MCF 10A (cell line): ENCODE measurements at regions not wholly inside any gene's neighbourhood (a gene's known extent, or its start where the extent isn't known, plus 50 kb on each side); places are given as distances from the start of the nearest gene placed in this dataset.

Source experiments
- BruUV-seq: library from RNA; stranded (reverse); fragments of 400-500 nt; replicated peaks from 2 replicates; lab custom pipeline; 2021; lab: Mats Ljungman, UMichigan
- CTCF ChIA-PET: fragments of 300-600 bp; sonication (Branson Sonifier 250); formaldehyde crosslinking; extraction: SDS; loops from one replicate; lab custom pipeline; 2021; ENCODE audit warnings: antibody characterized with exemption, inconsistent platforms; lab: Yijun Ruan, JAX
- POLR2A ChIA-PET: fragments of 300-600, 350-650 bp; sonication (Branson Sonifier 250); formaldehyde crosslinking; extraction: SDS; loops from one replicate; lab custom pipeline; 2020; ENCODE audit warnings: antibody characterized with exemption, inconsistent platforms; lab: Yijun Ruan, JAX
- DNase-seq: peaks from one replicate; pipeline ENCODE4 v3.0.0-alpha.2; 2018; ENCODE audit not compliant: unreplicated experiment
- H3K27ac Mint-ChIP-seq: one replicate; pipeline ENCODE4 v1.8.0; 2022; ENCODE audit warnings: mild to moderate bottlenecking, low read depth, mixed read lengths; ENCODE audit not compliant: unreplicated experiment
- H3K27me3 Mint-ChIP-seq: one replicate; pipeline ENCODE4 v1.8.0; 2022; ENCODE audit warnings: mixed read lengths; ENCODE audit not compliant: insufficient read depth, unreplicated experiment
- H3K36me3 Mint-ChIP-seq: one replicate; pipeline ENCODE4 v1.8.0; 2022; ENCODE audit warnings: mild to moderate bottlenecking, moderate library complexity, mixed read lengths; ENCODE audit not compliant: insufficient read depth, unreplicated experiment
- H3K4me1 Mint-ChIP-seq: one replicate; pipeline ENCODE4 v1.8.0; 2022; ENCODE audit warnings: mixed read lengths; ENCODE audit not compliant: insufficient read depth, unreplicated experiment
- H3K4me3 Mint-ChIP-seq: one replicate; pipeline ENCODE4 v1.8.0; 2022; ENCODE audit warnings: mild to moderate bottlenecking, moderate library complexity, mixed read lengths; ENCODE audit not compliant: unreplicated experiment
- H3K9me3 Mint-ChIP-seq: one replicate; pipeline ENCODE4 v1.8.0; 2022; ENCODE audit warnings: mixed read lengths; ENCODE audit not compliant: unreplicated experiment
- intact Hi-C: fragments of 100-400 bp; cut with micrococcal nuclease; formaldehyde crosslinking; loops from 2 replicates; pipeline ENCODE4 v1.14.1; 2022
- TF ChIP-seq, protein P1 (sequence below): fragments of 200-600 bp; IDR thresholded peaks from one replicate; pipeline ENCODE4 v1.8.0; 2022; ENCODE audit warnings: antibody characterized with exemption, mild to moderate bottlenecking; ENCODE audit not compliant: unreplicated experiment

DNA sequence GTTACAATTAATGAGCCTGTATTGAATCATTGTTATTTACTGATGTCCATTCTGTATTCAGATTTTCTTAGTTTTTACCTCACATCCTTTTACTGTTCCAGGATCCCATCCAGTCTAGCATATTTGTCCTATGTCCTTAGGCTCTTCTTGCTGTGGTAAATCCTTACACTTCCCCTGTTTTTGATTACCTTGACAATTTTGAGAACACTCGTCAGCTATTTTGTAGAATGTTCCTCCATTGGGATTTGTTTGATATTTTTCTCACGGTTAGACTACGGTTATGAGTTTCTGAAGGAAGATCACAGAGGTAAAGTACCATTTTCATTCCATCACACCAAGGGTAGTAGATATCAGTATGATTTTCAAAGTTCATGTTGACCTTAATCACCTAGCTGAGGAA lies 202.3 kb downstream of the AKAIN1 start:
- H3K27me3 Mint-ChIP-seq, result no peaks in the 10 kb centered on the region
- peaks cover 7% of the 10 kb centered on the region for H3K9me3 Mint-ChIP-seq
- H3K36me3 Mint-ChIP-seq, result no peaks in the 10 kb centered on the region
- no peak overlapping the region for H3K4me3 Mint-ChIP-seq
- no TSS peak for BruUV-seq
- TF ChIP-seq, protein P1, sequence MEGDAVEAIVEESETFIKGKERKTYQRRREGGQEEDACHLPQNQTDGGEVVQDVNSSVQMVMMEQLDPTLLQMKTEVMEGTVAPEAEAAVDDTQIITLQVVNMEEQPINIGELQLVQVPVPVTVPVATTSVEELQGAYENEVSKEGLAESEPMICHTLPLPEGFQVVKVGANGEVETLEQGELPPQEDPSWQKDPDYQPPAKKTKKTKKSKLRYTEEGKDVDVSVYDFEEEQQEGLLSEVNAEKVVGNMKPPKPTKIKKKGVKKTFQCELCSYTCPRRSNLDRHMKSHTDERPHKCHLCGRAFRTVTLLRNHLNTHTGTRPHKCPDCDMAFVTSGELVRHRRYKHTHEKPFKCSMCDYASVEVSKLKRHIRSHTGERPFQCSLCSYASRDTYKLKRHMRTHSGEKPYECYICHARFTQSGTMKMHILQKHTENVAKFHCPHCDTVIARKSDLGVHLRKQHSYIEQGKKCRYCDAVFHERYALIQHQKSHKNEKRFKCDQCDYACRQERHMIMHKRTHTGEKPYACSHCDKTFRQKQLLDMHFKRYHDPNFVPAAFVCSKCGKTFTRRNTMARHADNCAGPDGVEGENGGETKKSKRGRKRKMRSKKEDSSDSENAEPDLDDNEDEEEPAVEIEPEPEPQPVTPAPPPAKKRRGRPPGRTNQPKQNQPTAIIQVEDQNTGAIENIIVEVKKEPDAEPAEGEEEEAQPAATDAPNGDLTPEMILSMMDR, result no peak
- ChIA-PET CTCF (interaction anchor here (1.3 kb wide), 1 partner anchor 888 kb away, joined by 5 read pairs; no protein-coding TSS in a partner anchor), POLR2A (no interaction called here)
- DNase-seq, result no peak
- H3K27ac Mint-ChIP-seq, result no peak overlapping the region
- H3K4me1 Mint-ChIP-seq, result no peaks in the 10 kb centered on the region
- intact Hi-C loops, result no loop called here

DNA sequence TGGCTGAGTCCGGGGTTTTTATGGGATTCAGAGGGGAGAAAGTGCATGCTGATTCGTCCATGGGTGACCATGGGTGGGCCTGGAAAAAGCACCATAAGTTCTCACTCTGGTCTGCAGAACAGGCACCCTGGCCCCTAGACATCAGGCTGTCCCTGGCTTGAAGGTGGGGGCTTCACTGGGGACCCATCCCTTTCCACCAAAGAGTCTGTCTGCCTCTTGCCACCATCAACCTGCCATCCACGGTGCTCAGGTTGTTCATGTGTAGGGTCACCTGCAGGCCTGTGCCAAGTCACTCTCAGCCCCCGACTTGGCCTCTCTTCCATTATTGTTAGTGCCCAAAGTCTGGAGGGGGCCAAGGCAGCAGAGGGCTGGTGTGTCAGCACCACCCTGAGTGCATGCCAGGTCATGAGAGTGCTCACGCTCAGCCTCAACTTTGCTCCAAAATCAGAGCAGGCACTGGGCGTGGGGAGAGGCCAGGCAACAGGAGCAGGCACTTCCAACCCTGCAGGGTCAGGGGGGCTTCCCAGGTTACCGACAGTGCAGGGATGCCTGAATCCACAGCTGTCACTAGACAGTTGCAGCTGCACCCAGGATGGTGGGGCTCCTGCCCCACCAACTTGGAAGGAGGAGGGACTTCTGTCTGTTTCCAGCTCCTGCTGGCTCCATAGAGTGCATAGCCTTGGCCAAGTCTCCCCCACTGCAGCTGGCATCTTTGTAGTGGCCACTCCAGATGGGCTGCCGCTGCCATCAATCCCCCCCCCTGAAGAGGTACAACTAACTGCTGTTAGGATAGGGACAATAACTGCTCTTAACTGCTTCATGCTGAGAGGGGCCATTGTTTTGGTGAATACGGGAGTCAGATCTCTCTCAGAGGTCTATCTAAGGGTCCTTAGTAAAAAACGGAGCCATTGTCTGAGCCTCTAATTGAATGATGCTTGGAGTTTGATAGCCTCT lies 209.3 kb downstream of the AKAIN1 start:
- DNase-seq, result no peak
- TF ChIP-seq, protein P1, result no peak
- Mint-ChIP-seq H3K27me3 (no peaks in the 10 kb centered on the region), H3K4me1 (no peaks in the 10 kb centered on the region), H3K27ac (no peak overlapping the region), H3K9me3 (no peaks in the 10 kb centered on the region), H3K36me3 (no peaks in the 10 kb centered on the region), H3K4me3 (no peak overlapping the region)
- ChIA-PET POLR2A (no interaction called here), CTCF (no interaction called here)
- BruUV-seq, result no TSS peak
- intact Hi-C loops, result no loop called here

DNA sequence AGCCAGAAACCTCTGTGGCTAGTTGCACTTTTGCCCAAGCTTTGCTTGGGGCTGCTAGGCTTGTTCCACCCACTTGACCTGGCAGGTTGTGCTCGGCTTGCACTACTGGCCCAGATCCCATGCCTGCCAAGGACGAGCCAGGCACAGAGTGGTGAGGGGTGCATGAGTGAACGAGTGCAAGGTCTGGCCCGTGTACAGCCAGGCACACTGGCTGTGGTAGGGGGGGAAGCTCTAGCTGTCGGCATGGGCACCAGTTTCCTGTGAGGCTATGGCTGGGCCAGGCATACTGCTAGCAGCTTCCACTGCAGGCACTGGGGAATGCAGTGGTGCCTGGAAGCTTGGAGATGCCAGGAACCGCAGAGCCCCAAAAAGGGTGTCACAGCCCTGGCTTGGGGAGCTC lies 210.4 kb downstream of the AKAIN1 start:
- ChIA-PET POLR2A (no interaction called here), CTCF (interaction anchor here (0.5 to 0.9 kb wide), 2 partner anchors 37 to 880 kb away, joined by 3 read pairs; no protein-coding TSS in a partner anchor)
- no peaks in the 10 kb centered on the region for H3K36me3 Mint-ChIP-seq

DNA sequence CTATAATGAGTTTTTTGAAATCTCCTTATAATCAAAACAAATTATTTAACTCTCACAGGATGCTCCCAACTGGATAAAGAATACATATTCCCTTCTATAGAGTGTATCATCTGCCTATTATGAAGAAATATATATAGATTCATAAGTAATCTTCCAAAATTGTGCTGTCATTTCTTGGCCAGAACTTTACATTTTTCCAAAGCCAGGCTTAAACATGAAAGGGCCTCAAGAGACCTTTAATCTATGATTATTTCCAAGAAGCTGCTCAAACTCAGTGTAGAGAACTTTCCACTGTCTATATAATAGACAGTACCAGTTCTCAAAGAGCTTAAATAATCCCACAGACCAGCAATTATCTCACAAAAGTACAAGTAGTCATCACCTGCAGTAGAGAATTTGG lies 211.0 kb downstream of the AKAIN1 start:
- TF ChIP-seq, protein P1, result no peak
- CTCF ChIA-PET, result interaction anchor here (0.9 kb wide), 1 partner anchor 880 kb away, joined by 3 read pairs; no protein-coding TSS in a partner anchor
- BruUV-seq, result no TSS peak
- H3K4me1 Mint-ChIP-seq, result no peaks in the 10 kb centered on the region
- no peaks in the 10 kb centered on the region for H3K36me3 Mint-ChIP-seq
- no peak overlapping the region for H3K27ac Mint-ChIP-seq
- no peak for DNase-seq
- H3K27me3 Mint-ChIP-seq, result no peaks in the 10 kb centered on the region
- H3K9me3 Mint-ChIP-seq, result peaks cover 12% of the 10 kb centered on the region
- intact Hi-C loops, result no loop called here
- POLR2A ChIA-PET, result no interaction called here
- no peak overlapping the region for H3K4me3 Mint-ChIP-seq

More for the DNA sequence above, 210.4 kb downstream of the AKAIN1 start:
- Mint-ChIP-seq H3K4me1 (no peaks in the 10 kb centered on the region), H3K9me3 (peaks cover 6% of the 10 kb centered on the region), H3K27ac (no peak overlapping the region), H3K4me3 (no peak overlapping the region), H3K27me3 (no peaks in the 10 kb centered on the region)
- TF ChIP-seq, protein P1, result no peak
- BruUV-seq, result no TSS peak
- intact Hi-C loops, result no loop called here
- DNase-seq, result no peak
